ENCODE measurements at regions not wholly inside any gene's neighbourhood (a gene's known extent, or its start where the extent isn't known, plus 50 kb on each side); places are given as distances from the start of the nearest gene placed in this dataset.

DNA sequence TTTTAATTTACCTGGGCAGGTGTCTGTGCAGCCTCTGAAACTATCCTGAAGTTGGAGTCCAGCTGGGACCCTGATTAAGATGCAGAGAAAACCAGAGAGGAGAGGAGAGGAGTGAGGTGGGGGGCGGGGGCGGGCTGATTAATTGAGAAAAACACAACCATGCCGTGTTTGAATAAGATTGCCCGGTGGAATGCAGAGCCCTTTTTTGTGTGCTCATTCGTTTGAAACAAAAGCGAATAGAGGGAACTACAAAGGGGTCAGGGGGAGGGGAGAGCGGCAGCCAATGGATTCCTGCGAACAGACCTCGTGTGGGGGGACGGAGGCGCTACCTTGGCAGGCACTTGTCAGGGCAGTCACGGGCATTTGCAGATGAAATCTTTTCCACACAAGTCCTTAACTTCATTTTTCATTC lies 355.8 kb downstream of the SOX9 start:
- Histone ChIP-seq H3K27me3 (ENCODE audit: insufficient read depth, low read length, poor library complexity, severe bottlenecking) (no peaks in the 10 kb centered on the region), H3K36me3 (ENCODE audit: insufficient read depth, low read length) (no peaks in the 10 kb centered on the region), H2AFZ (ENCODE audit: low read length) (no peak overlapping the region), H4K20me1 (ENCODE audit: insufficient read depth, low read length, poor library complexity, severe bottlenecking) (no peaks in the 10 kb centered on the region), H3K4me2 (ENCODE audit: low read depth, low read length, poor library complexity, severe bottlenecking) (no peak overlapping the region), H3K9ac (ENCODE audit: low read depth, low read length, poor library complexity, severe bottlenecking) (no peak overlapping the region), H3K9me3 (ENCODE audit: insufficient read depth, low read depth, low read length) (no peaks in the 10 kb centered on the region), H3K79me2 (ENCODE audit: insufficient read depth, low read length) (no peaks in the 10 kb centered on the region), H3K4me1 (ENCODE audit: insufficient read depth, low read length, poor library complexity, severe bottlenecking) (no peaks in the 10 kb centered on the region), H3K4me3 (ENCODE audit: low read length, poor library complexity, severe bottlenecking) (no peak overlapping the region), H3F3A (ENCODE audit: low read depth) (no peaks in the 10 kb centered on the region), H3K9me2 (replicated peaks; ENCODE audit: low read depth, low read length) (no peaks in the 10 kb centered on the region)
- TF ChIP-seq, protein P1, sequence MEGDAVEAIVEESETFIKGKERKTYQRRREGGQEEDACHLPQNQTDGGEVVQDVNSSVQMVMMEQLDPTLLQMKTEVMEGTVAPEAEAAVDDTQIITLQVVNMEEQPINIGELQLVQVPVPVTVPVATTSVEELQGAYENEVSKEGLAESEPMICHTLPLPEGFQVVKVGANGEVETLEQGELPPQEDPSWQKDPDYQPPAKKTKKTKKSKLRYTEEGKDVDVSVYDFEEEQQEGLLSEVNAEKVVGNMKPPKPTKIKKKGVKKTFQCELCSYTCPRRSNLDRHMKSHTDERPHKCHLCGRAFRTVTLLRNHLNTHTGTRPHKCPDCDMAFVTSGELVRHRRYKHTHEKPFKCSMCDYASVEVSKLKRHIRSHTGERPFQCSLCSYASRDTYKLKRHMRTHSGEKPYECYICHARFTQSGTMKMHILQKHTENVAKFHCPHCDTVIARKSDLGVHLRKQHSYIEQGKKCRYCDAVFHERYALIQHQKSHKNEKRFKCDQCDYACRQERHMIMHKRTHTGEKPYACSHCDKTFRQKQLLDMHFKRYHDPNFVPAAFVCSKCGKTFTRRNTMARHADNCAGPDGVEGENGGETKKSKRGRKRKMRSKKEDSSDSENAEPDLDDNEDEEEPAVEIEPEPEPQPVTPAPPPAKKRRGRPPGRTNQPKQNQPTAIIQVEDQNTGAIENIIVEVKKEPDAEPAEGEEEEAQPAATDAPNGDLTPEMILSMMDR (conservative IDR thresholded peaks at IDR 0.05; ENCODE audit: low read length), result no peak
- no peak for TF ChIP-seq EZH2phosphoT487 (IDR thresholded peaks at IDR 0.05; ENCODE audit: borderline replicate concordance)

DNA sequence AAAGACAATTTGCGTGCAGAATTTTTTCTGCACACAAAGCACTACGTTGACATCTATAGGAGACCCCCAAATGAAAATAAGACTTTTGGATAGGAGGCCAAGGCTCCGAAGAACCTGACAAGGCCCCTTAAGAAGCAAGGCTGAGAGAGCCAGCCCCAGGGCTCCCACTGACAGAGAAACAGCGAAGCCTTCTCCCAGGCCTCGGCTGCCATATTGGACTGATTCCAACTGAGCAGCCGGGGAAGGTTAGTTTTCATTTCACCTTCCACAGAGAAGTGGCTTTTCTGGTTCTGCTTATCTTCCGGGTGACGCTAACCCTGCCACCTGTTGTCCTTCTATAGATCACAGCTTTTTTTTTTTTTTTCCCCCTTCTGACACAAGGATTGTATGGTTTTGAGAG lies 356.7 kb downstream of the SOX9 start:
- Histone ChIP-seq H3K9ac (ENCODE audit: low read depth, low read length, poor library complexity, severe bottlenecking) (no peak overlapping the region), H3K4me1 (ENCODE audit: insufficient read depth, low read length, poor library complexity, severe bottlenecking) (no peaks in the 10 kb centered on the region), H3K4me3 (ENCODE audit: low read length, poor library complexity, severe bottlenecking) (no peak overlapping the region), H3K79me2 (ENCODE audit: insufficient read depth, low read length) (no peaks in the 10 kb centered on the region), H3F3A (ENCODE audit: low read depth) (no peaks in the 10 kb centered on the region), H3K36me3 (ENCODE audit: insufficient read depth, low read length) (no peaks in the 10 kb centered on the region), H3K27me3 (ENCODE audit: insufficient read depth, low read length, poor library complexity, severe bottlenecking) (no peaks in the 10 kb centered on the region), H4K20me1 (ENCODE audit: insufficient read depth, low read length, poor library complexity, severe bottlenecking) (no peaks in the 10 kb centered on the region), H3K9me3 (ENCODE audit: insufficient read depth, low read depth, low read length) (no peaks in the 10 kb centered on the region), H3K9me2 (replicated peaks; ENCODE audit: low read depth, low read length) (no peaks in the 10 kb centered on the region), H2AFZ (ENCODE audit: low read length) (no peak overlapping the region), H3K4me2 (ENCODE audit: low read depth, low read length, poor library complexity, severe bottlenecking) (no peak overlapping the region)
- TF ChIP-seq, protein P1 (conservative IDR thresholded peaks at IDR 0.05; ENCODE audit: low read length), result no peak
- no peak for TF ChIP-seq EZH2phosphoT487 (IDR thresholded peaks at IDR 0.05; ENCODE audit: borderline replicate concordance)

DNA sequence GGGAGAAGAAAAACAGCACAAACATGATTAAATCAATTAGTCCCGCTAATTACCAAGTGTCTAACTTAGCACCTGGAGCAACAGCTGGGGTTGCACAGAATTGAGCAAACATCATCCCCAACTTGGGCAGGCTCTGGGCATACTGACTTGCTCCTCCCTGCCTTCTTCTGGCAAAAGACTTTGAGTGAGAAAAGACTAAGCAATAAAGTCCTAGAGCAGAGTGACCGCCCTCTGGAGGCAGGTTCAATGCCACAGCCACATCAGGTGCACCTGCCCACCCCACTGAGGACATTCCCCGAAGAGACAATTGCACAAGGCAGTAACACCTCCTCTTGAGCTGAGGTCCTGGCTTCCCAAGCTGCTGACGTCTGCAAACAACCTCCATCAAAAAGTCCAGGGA lies 358.3 kb downstream of the SOX9 start:
- Histone ChIP-seq H2AFZ (ENCODE audit: low read length) (no peak overlapping the region), H3K79me2 (ENCODE audit: insufficient read depth, low read length) (no peaks in the 10 kb centered on the region), H3K9me3 (ENCODE audit: insufficient read depth, low read depth, low read length) (no peaks in the 10 kb centered on the region), H3F3A (ENCODE audit: low read depth) (no peaks in the 10 kb centered on the region), H3K9me2 (replicated peaks; ENCODE audit: low read depth, low read length) (no peaks in the 10 kb centered on the region), H3K36me3 (ENCODE audit: insufficient read depth, low read length) (no peaks in the 10 kb centered on the region), H3K27me3 (ENCODE audit: insufficient read depth, low read length, poor library complexity, severe bottlenecking) (no peaks in the 10 kb centered on the region), H4K20me1 (ENCODE audit: insufficient read depth, low read length, poor library complexity, severe bottlenecking) (no peaks in the 10 kb centered on the region), H3K4me2 (ENCODE audit: low read depth, low read length, poor library complexity, severe bottlenecking) (no peak overlapping the region), H3K4me3 (ENCODE audit: low read length, poor library complexity, severe bottlenecking) (no peak overlapping the region), H3K9ac (ENCODE audit: low read depth, low read length, poor library complexity, severe bottlenecking) (no peak overlapping the region), H3K4me1 (ENCODE audit: insufficient read depth, low read length, poor library complexity, severe bottlenecking) (no peaks in the 10 kb centered on the region)
- TF ChIP-seq, protein P1 (conservative IDR thresholded peaks at IDR 0.05; ENCODE audit: low read length), result no peak
- no peak for TF ChIP-seq EZH2phosphoT487 (IDR thresholded peaks at IDR 0.05; ENCODE audit: borderline replicate concordance)

Measured in Loucy (cell line).